IMR-90 (cell line): ENCODE measurements at regions not wholly inside any gene's neighbourhood (a gene's known extent, or its start where the extent isn't known, plus 50 kb on each side); places are given as distances from the start of the nearest gene placed in this dataset.

Experiments
- BHLHE40 ChIP-seq: fragments of 150-350 bp; IDR thresholded peaks from 2 replicates; pipeline ENCODE4 v1.6.1; 2016; ENCODE audit warnings: mild to moderate bottlenecking, low read depth, low read length
- CTCF ChIP-seq: conservative IDR thresholded peaks from 2 replicates; pipeline ENCODE4 v1.5.1; 2012; ENCODE audit warnings: mild to moderate bottlenecking, low read depth, low read length, improper control_type of control experiment
- MAFK ChIP-seq: IDR thresholded peaks from 2 replicates; pipeline ENCODE4 v1.6.1; 2012; ENCODE audit warnings: low read depth, low read length, improper control_type of control experiment
- MAZ ChIP-seq: IDR thresholded peaks from 2 replicates; pipeline ENCODE4 v1.6.1; 2012; ENCODE audit warnings: low read depth, mild to moderate bottlenecking, low read length, improper control_type of control experiment, moderate library complexity, borderline replicate concordance
- NFE2L2 ChIP-seq: fragments of 150-350 bp; IDR thresholded peaks from 2 replicates; pipeline ENCODE4 v1.6.1; 2016; ENCODE audit warnings: low read depth, mild to moderate bottlenecking, low read length
- POLR2A ChIP-seq: IDR thresholded peaks from 2 replicates; pipeline ENCODE4 v1.6.1; 2012; ENCODE audit warnings: mild to moderate bottlenecking, low read depth, low read length
- RAD21 ChIP-seq: IDR thresholded peaks from 2 replicates; pipeline ENCODE4 v1.6.1; 2012; ENCODE audit warnings: low read length, improper control_type of control experiment
- SMC3 ChIP-seq: fragments of 150-350 bp; IDR thresholded peaks from 2 replicates; pipeline ENCODE4 v1.6.1; 2016; ENCODE audit warnings: low read depth, mild to moderate bottlenecking, antibody characterized with exemption, low read length, moderate library complexity
- USF2 ChIP-seq: fragments of 150-350 bp; IDR thresholded peaks from 2 replicates; pipeline ENCODE4 v1.6.1; 2017; ENCODE audit warnings: mild to moderate bottlenecking, antibody characterized with exemption, low read length, low read depth

DNA sequence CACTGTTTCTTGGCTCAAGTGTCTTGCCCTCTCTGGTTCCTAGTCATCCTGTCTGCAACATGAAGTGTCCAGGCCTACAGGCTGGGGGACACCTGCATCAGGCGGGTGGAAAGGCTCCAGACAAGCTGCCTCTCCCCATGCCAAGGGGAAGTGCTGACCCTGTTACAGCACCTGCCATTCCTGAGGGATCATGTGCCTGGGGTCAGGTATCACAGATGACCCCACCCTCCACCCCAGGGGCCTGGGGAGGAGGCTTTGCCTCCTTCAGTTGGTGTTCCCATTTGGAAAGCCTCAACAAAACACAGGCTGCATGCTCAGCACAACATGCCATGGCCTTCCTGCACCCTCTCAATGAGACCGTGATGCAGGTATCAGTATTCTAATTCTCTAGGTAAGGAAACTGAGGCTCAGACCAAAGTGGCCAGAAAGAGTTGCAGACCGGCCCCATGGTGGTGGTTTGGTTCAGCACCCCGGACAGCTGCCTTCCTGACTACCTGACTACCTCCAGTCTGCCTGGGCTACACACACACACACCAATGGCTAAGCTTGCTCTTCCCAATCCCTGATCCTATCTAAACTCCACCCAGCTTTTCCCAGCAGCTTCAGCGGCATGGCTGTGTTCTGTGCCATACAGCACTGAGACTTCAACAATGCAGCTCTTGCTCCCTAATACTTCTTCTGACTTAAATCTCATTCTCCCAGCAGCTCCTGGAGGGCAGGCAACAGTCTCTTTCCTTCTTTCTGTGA is 69.7 kb upstream of the LINGO1 start:
- TF ChIP-seq SMC3 (no peak), MAZ (no peak), CTCF (no peak), RAD21 (no peak), NFE2L2 (no peak), POLR2A (no peak), USF2 (no peak), BHLHE40 (no peak), MAFK (no peak)
